ENCODE measurements at regions not wholly inside any gene's neighbourhood (a gene's known extent, or its start where the extent isn't known, plus 50 kb on each side); places are given as distances from the start of the nearest gene placed in this dataset.

DNA sequence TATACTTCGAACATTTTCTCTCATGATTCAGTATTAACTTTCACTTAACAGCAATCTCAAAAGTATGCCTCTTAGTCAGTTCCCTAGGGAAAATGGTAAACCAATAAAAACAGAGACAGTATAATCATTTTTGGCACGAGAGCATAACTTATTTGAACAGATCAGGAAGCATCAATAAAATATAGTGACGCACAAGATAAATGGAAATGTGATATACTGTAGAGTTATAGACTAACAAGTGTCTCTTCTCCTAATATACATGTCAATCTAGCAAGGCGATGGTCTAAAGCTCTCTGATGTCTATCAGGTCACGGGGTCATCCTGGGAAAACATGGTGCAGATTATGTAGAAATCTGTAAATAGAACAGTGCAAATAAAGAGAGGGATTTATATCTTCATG is 131.6 kb downstream of the HGF start:
- no peak for TF ChIP-seq CREB1 (IDR thresholded peaks at IDR 0.05; ENCODE audit: low read depth)
- no peak for TF ChIP-seq NFIC (IDR thresholded peaks at IDR 0.05)
- TF ChIP-seq CEBPB (IDR thresholded peaks at IDR 0.05) = no peak
- TF ChIP-seq, protein P1, sequence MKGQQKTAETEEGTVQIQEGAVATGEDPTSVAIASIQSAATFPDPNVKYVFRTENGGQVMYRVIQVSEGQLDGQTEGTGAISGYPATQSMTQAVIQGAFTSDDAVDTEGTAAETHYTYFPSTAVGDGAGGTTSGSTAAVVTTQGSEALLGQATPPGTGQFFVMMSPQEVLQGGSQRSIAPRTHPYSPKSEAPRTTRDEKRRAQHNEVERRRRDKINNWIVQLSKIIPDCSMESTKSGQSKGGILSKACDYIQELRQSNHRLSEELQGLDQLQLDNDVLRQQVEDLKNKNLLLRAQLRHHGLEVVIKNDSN (IDR thresholded peaks at IDR 0.05) = no peak
- no peak for TF ChIP-seq RAD21 (IDR thresholded peaks at IDR 0.05; ENCODE audit: low read depth)
- TF ChIP-seq EP300 (IDR thresholded peaks at IDR 0.05; ENCODE audit: borderline replicate concordance) = no peak
- TF ChIP-seq, protein P2, sequence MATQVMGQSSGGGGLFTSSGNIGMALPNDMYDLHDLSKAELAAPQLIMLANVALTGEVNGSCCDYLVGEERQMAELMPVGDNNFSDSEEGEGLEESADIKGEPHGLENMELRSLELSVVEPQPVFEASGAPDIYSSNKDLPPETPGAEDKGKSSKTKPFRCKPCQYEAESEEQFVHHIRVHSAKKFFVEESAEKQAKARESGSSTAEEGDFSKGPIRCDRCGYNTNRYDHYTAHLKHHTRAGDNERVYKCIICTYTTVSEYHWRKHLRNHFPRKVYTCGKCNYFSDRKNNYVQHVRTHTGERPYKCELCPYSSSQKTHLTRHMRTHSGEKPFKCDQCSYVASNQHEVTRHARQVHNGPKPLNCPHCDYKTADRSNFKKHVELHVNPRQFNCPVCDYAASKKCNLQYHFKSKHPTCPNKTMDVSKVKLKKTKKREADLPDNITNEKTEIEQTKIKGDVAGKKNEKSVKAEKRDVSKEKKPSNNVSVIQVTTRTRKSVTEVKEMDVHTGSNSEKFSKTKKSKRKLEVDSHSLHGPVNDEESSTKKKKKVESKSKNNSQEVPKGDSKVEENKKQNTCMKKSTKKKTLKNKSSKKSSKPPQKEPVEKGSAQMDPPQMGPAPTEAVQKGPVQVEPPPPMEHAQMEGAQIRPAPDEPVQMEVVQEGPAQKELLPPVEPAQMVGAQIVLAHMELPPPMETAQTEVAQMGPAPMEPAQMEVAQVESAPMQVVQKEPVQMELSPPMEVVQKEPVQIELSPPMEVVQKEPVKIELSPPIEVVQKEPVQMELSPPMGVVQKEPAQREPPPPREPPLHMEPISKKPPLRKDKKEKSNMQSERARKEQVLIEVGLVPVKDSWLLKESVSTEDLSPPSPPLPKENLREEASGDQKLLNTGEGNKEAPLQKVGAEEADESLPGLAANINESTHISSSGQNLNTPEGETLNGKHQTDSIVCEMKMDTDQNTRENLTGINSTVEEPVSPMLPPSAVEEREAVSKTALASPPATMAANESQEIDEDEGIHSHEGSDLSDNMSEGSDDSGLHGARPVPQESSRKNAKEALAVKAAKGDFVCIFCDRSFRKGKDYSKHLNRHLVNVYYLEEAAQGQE (IDR thresholded peaks at IDR 0.05; ENCODE audit: low read depth) = no peak

Data from Ishikawa (cell line).